Suppressor macrophage treated with lipopolysaccharide for 4 hours (primary cell): ENCODE measurements at regions not wholly inside any gene's neighbourhood (a gene's known extent, or its start where the extent isn't known, plus 50 kb on each side); places are given as distances from the start of the nearest gene placed in this dataset.

Source experiments
- DNase-seq: peaks from one replicate; pipeline ENCODE4 v3.0.0-alpha.2; 2020

- DNase-seq = no peak
Measured at GRCh38 chr15:56868170-56868569, 50.3 kb upstream of the TCF12 start.

DNA sequence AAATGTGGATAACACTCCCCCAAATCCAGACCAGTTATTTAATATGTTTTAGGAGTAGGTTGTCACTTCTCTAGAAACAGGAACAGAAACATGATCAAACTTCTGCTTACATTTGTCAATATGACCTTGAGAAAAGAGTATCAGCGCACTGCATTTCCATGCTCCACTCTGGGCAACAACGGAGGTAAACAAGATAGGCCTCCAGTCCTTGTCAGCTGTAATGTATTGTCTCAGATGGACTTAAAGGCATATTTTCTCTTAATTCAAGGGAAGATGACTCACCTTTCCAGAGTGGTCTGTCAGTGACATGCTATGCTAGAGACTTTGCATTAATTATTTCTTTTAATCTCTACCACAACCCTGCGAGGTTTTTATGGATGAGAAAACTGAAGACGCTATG lies 51.6 kb upstream of the TCF12 start:
- peak; percentile 9 for DNase-seq

- no peak for DNase-seq
Measured at GRCh38 chr15:56857828-56858227, 60.6 kb upstream of the TCF12 start.

- no peak for DNase-seq
Measured at GRCh38 chr15:56856934-56857333, 61.5 kb upstream of the TCF12 start.

DNA sequence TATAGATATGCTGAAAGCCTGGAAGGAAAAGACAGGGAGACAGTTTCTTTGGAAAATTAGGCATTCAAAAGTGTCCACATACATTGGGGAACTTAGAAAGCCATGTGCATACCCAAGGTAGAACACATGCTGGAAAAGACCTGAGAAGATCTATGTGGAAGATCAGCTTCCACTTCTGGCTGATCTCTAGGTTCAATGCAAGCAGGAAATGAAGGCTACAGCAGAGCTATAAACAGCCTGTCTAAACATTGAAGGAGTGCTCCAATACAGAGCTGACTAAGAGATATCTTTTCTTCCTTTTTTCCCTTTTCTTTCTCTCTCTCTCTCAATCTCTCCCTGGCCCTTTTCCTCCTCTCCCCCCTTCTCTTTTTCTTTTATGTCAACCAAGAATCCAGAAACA lies 73.6 kb upstream of the TCF12 start:
- DNase-seq = no peak

- DNase-seq = no peak
Measured at GRCh38 chr15:56844471-56844870, 74.0 kb upstream of the TCF12 start.

DNA sequence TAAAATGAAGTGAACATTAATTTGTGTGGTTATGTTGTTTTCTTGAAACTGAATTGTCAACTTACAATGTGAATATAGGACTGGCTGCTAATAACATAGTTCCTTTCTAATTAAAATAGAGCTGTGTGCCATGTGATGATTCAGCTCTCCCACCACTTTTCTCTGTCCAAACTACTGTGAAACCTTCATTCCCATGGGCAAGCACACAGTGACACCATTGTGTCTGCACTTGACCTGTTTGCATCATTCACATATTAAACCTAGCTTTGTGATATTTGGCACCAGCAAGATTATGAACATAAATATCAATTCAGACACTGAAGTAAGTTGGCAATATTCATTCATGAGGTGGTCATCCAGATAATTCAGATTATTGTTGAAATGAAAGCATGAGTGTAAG lies 78.8 kb upstream of the TCF12 start:
- DNase-seq = no peak

DNA sequence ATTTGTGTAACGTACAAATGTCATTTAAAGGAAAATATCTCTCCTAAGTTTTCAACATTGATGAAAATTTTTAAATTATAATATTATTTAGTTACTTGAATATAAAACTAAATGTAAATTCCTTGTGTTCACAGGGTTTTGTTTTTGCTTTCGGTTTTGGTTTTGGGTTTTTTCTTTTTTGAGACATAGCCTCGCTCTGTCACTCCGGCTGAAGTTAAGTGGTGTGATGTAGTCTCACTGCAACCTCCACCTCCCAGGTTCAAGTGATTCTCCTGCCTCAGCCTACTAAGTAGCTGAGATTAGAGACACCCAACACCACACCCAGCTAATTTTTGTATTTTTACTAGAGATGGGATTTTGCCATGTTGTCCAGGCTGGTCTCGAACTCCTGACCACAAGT lies 79.3 kb upstream of the TCF12 start:
- peak; percentile 6 for DNase-seq

DNA sequence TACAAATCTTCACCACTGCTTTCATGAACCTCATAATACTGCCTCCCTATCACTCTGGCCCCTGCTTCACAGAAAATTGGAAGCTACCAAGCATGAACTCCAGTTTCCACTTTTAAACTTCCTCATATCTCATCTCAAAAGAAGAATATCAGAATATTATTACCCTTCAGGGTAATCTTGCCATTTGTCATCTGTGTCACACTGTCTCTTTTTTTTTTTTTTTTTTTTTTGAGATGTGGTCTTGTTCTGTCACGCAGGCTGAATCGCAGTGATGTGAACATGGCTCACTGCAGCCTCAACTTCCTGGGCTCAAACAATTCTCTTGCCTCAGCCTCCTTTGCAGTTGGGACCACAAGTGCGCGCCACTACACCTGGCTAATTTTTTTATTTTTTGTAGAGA lies 80.4 kb upstream of the TCF12 start:
- DNase-seq = no peak

- DNase-seq = no peak
Measured at GRCh38 chr15:56837273-56837672, 81.2 kb upstream of the TCF12 start.

GRCh38 chr15:56835718-56836171 lies 82.7 kb upstream of the TCF12 start:
- DNase-seq = no peak

DNA sequence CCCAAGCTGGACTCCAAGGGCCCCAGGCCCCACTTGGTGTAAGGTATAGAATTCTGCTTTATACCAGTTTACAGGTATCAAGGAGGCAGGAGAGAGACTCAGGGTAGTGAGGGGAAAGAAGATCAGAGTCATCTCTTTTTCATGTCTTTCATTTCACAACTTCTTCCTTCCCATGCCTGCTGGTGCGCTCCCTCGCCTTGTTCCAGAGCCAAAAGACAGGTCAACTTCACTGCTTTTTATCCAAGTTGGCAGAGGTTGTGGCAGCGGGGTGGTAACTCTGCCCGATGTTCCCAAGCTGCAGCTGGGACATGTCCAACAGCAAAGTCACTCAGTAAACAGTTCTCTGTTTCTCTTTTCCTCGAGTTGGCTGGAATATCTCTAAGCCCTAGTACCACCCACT lies 86.3 kb upstream of the TCF12 start:
- no peak for DNase-seq

DNA sequence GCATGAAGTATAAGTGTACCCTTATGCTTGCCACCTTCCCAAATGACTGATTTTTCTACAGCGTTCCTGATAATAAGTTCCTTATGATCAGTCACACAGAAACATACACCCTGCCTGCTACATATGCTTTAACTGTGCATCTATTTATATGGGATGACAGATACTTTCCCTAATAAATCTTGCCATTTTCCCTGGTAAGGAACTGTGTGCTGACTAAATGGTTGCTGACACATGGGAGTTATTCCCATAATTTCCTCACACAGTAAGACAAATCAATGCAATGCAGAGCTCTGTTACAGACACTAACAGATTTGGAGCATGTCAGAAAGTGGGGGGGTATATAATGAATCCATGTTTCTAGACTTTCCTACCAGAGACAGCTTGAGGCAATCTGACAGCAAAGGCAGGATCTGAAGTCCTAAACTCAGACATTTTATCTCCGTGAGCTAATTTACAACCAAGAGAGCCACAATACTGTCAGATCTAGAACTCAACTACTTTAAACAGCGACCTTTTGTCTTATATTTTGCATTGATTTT lies 86.9 kb upstream of the TCF12 start:
- DNase-seq = no peak

GRCh38 chr15:56824175-56824574 lies 90.9 kb upstream of the ZNF280D start:
- DNase-seq = no peak

GRCh38 chr15:56821721-56822425 lies 88.6 kb upstream of the ZNF280D start:
- DNase-seq = peak; percentile 47

GRCh38 chr15:56820333-56820732 lies 87.0 kb upstream of the ZNF280D start:
- peak; percentile 57 for DNase-seq

DNA sequence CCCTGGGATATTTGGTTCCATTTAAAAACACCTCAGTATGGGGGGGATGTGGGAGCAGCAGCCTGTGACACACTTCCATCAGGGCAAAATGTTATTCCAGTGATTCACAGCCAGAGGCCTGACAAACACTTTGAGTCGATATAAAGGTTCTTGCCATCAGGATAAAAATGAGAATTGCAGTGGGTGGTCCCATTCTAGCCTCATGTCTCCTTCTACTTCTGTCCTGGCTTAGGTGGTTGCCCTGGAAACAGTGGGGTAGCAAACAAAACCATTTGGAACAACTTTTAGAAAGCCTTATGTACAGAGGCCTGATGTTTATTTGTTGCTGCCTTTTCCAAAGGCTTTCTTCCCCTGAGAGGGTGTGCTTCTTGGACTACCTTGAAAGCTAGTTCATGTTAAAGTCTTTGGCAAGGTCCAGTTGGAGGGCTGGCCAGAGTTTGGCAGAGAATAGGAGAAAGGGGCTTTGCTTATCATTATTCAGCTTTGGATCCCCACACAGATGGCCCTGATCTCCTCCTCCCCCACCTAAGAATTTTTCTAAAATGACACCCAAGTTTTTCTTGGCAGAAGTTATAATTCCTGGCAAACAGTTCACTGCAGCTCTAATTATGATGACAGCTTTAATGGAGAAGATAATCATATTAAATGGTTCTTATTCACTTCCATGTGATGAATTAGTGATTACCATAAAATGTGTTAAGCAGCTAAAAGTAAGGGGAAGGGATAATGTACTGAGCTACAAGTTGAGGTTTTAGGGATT lies 84.2 kb upstream of the ZNF280D start:
- no peak for DNase-seq

- DNase-seq = peak; percentile 4
Measured at GRCh38 chr15:56816781-56817180, 83.5 kb upstream of the ZNF280D start.

GRCh38 chr15:56815247-56815646 lies 81.9 kb upstream of the ZNF280D start:
- no peak for DNase-seq

- no peak for DNase-seq
Measured at GRCh38 chr15:56814429-56814828, 81.1 kb upstream of the ZNF280D start.

DNA sequence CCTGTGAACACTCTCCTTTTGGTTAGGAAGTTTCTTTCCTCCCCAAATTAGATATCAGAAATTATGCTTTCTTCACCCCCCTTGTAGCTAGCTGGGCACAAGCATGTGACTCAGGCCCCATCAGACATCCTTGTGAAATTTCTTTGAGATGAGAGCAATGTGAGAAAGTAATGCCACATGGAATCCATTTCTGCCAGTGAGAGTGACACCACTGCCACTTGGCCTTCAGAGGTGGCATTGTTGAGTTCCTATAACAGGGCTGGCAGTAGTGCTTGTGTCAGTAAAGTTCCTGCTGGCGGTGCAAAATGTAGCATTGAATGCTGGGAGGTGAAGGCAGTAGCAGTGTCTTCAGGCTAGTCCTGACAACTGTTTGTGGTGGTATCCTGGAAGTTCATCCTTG lies 80.7 kb upstream of the ZNF280D start:
- peak; percentile 34 for DNase-seq

- peak; percentile 24 for DNase-seq
Measured at GRCh38 chr15:56812961-56813360, 79.7 kb upstream of the ZNF280D start.

DNA sequence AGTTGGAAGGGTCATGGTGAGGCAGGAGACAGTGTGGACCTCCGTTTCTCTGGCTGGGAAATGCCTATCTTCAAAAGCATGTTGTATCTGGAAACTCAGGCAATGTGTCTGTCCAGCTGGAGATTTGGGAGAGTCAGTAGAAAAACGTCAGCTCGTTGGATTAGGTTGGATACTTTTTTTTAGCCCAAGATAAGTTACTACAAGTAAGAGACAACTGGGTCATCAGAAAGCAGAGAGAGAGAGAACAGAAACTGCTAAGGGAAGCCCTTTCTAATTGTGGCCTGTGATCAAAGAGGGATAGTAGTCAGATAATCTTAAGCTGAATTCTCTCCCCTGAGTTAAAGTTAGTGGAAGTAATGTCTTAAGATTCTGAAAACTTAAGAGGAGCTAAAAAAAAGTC lies 78.9 kb upstream of the ZNF280D start:
- DNase-seq = peak; percentile 6

GRCh38 chr15:56811586-56811985 lies 78.3 kb upstream of the ZNF280D start:
- DNase-seq = no peak
